NT2/D1 (cell line): ENCODE measurements at regions not wholly inside any gene's neighbourhood (a gene's known extent, or its start where the extent isn't known, plus 50 kb on each side); places are given as distances from the start of the nearest gene placed in this dataset.

Source experiments
- DNase-seq: peaks from one replicate; pipeline ENCODE4 v3.0.0-alpha.2; 2011; ENCODE audit warnings: low read depth, low spot score
- H3K27me3 ChIP-seq: 2 replicates; pipeline ENCODE4 v1.6.0; 2011; ENCODE audit warnings: mild to moderate bottlenecking; ENCODE audit not compliant: insufficient read length, insufficient read depth
- H3K36me3 ChIP-seq: 2 replicates; pipeline ENCODE4 v1.6.1; 2011; ENCODE audit warnings: mild to moderate bottlenecking, low read length, mixed read lengths; ENCODE audit not compliant: insufficient read depth, insufficient read length
- H3K4me1 ChIP-seq: 2 replicates; pipeline ENCODE4 v1.5.1; 2011; ENCODE audit not compliant: insufficient read depth, insufficient read length
- H3K4me3 ChIP-seq: 2 replicates; pipeline ENCODE4 v1.5.1; 2011; ENCODE audit warnings: low read depth; ENCODE audit not compliant: insufficient read length
- H3K9ac ChIP-seq: 2 replicates; pipeline ENCODE4 v1.6.0; 2011; ENCODE audit warnings: low read depth; ENCODE audit not compliant: insufficient read length
- H3K9me3 ChIP-seq: 2 replicates; pipeline ENCODE4 v1.5.1; 2011; ENCODE audit warnings: mild to moderate bottlenecking, low read length; ENCODE audit not compliant: insufficient read depth
- SUZ12 ChIP-seq: IDR thresholded peaks from 2 replicates; pipeline ENCODE4 v1.6.1; 2011; ENCODE audit not compliant: insufficient read length, insufficient read depth; ENCODE audit errors: extremely low read depth
- YY1 ChIP-seq: IDR thresholded peaks from 2 replicates; pipeline ENCODE4 v1.6.1; 2011; ENCODE audit not compliant: insufficient read length, insufficient read depth
- ZNF274 ChIP-seq: IDR thresholded peaks from 2 replicates; pipeline ENCODE4 v1.6.1; 2011; ENCODE audit warnings: mild to moderate bottlenecking, low read depth, low read length

GRCh38 chr2:18169121-18169892 lies 290.8 kb downstream of the KCNS3 start:
- H3K27me3 ChIP-seq: no peaks in the 10 kb centered on the region
- no peaks in the 10 kb centered on the region for H3K36me3 ChIP-seq
- no peaks in the 10 kb centered on the region for H3K4me1 ChIP-seq
- no peak for DNase-seq
- TF ChIP-seq YY1 (no peak), ZNF274 (no peak), SUZ12 (no peak)
- H3K4me3 ChIP-seq: no peak overlapping the region
- H3K9ac ChIP-seq: no peak overlapping the region
- H3K9me3 ChIP-seq: no peaks in the 10 kb centered on the region

DNA sequence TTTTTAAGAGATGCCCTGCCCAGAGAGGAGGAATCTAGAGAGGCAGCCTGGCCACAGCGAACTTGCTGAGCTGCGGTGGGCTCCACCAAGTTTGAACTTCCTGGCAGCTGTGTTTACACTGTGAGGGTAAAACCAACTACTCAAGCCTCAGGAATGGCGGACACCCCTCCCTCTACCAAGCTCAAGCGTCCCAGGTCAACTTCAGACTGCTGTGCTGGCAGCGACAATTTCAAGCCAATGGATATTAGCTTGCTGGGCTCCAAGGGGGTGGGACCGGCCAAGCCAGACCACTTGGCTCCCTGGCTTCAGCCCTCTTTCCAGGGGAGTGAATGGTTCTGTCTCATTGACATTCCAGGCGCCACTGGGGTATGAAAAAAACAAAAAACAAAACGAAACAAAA lies 289.4 kb downstream of the KCNS3 start:
- H3K36me3 ChIP-seq: no peaks in the 10 kb centered on the region
- H3K9ac ChIP-seq: no peak overlapping the region
- no peaks in the 10 kb centered on the region for H3K9me3 ChIP-seq

DNA sequence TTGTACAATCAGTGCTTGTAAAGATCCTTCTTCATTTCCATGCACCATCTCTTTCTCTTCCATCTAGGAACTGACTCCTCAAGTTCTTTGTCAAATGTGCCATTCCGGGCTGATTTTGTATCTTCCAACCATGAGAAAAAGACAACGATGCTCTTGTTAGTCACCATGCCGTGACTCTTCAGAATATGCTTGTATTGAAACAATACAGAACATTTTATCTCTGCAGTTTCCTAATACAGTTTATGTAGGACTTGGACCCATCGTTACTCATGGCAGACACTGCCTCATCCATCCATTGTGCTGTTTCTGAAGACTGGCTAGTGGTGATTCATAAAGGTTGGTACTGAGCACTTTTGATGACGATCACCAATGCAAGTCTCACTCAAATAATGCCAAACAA lies 283.2 kb downstream of the KCNS3 start:
- Histone ChIP-seq H3K27me3 (no peaks in the 10 kb centered on the region), H3K9me3 (no peaks in the 10 kb centered on the region), H3K9ac (no peak overlapping the region), H3K4me1 (no peaks in the 10 kb centered on the region), H3K36me3 (no peaks in the 10 kb centered on the region), H3K4me3 (no peak overlapping the region)
- DNase-seq: no peak
- TF ChIP-seq ZNF274: no peak
- no peak for TF ChIP-seq YY1
- no peak for TF ChIP-seq SUZ12

More for the DNA sequence above, 289.4 kb downstream of the KCNS3 start:
- H3K4me3 ChIP-seq: no peak overlapping the region
- DNase-seq: no peak
- H3K4me1 ChIP-seq: no peaks in the 10 kb centered on the region
- H3K27me3 ChIP-seq: no peaks in the 10 kb centered on the region
- TF ChIP-seq ZNF274: no peak

GRCh38 chr2:18159896-18160295 lies 281.4 kb downstream of the KCNS3 start:
- DNase-seq: no peak
- H3K27me3 ChIP-seq: no peaks in the 10 kb centered on the region
- TF ChIP-seq SUZ12 (no peak), ZNF274 (no peak), YY1 (no peak)

DNA sequence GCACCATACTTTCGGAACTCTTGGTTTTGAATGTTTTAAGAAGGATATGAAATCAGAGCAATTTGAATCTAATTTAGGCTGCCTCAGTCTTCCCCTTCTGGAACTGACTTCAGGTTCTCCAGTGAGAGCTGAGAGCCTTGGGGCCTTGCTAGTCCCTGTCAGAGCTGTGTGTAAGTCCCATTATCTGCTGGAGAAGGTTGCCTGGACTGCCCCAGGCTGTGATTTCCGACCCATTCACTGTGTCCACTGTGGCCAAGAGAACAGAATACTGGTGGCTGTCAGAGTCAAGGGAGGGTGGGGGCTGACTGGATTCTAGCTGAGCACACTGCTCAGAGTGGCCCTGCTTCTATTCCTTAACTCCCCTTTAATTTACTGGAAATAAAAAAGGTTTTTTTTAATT lies 278.0 kb downstream of the KCNS3 start:
- no peak for TF ChIP-seq YY1
- no peak for TF ChIP-seq ZNF274
- TF ChIP-seq SUZ12: no peak
- H3K4me1 ChIP-seq: no peaks in the 10 kb centered on the region

More at GRCh38 chr2:18159896-18160295, 281.4 kb downstream of the KCNS3 start:
- no peak overlapping the region for H3K4me3 ChIP-seq
- no peaks in the 10 kb centered on the region for H3K4me1 ChIP-seq
- no peak overlapping the region for H3K9ac ChIP-seq
- no peaks in the 10 kb centered on the region for H3K36me3 ChIP-seq
- no peaks in the 10 kb centered on the region for H3K9me3 ChIP-seq

DNA sequence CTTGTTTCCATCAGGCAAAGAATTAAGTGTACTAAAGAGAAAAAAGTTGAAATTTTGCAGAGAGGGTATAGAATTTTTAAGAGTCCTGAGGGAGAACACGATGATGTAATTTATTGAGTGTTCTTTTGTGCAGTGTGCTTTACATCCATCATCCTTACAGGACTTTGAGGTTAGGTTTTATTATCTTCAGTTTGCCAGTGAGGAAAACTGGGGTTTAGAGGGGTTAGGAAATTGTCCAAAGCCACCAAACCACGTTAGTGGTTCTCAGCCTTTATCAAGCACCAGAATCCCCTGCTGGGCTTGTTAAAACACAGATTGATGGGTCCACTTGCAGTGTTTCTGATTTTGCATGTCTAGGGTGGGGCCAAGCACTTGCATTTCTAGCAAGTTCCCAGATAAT lies 277.5 kb downstream of the KCNS3 start:
- Histone ChIP-seq H3K4me3 (no peak overlapping the region), H3K4me1 (no peaks in the 10 kb centered on the region), H3K36me3 (no peaks in the 10 kb centered on the region), H3K9me3 (no peaks in the 10 kb centered on the region), H3K27me3 (no peaks in the 10 kb centered on the region), H3K9ac (no peak overlapping the region)
- TF ChIP-seq ZNF274 (no peak), YY1 (no peak), SUZ12 (no peak)
- DNase-seq: no peak

More for the DNA sequence above, 278.0 kb downstream of the KCNS3 start:
- Histone ChIP-seq H3K27me3 (no peaks in the 10 kb centered on the region), H3K9me3 (no peaks in the 10 kb centered on the region), H3K9ac (no peak overlapping the region), H3K4me3 (no peak overlapping the region), H3K36me3 (no peaks in the 10 kb centered on the region)
- no peak for DNase-seq

GRCh38 chr2:18154812-18155211 lies 276.3 kb downstream of the KCNS3 start:
- DNase-seq: no peak
- Histone ChIP-seq H3K27me3 (no peaks in the 10 kb centered on the region), H3K9me3 (no peaks in the 10 kb centered on the region), H3K36me3 (no peaks in the 10 kb centered on the region), H3K4me1 (no peaks in the 10 kb centered on the region), H3K4me3 (no peak overlapping the region), H3K9ac (no peak overlapping the region)
- no peak for TF ChIP-seq YY1
- no peak for TF ChIP-seq ZNF274
- no peak for TF ChIP-seq SUZ12

GRCh38 chr2:18154259-18154658 lies 275.8 kb downstream of the KCNS3 start:
- no peaks in the 10 kb centered on the region for H3K27me3 ChIP-seq
- H3K36me3 ChIP-seq: no peaks in the 10 kb centered on the region
- no peak overlapping the region for H3K9ac ChIP-seq
- H3K9me3 ChIP-seq: no peaks in the 10 kb centered on the region
- no peak for DNase-seq
- no peak overlapping the region for H3K4me3 ChIP-seq
- TF ChIP-seq ZNF274: no peak
- no peak for TF ChIP-seq SUZ12
- TF ChIP-seq YY1: no peak
- no peaks in the 10 kb centered on the region for H3K4me1 ChIP-seq
